Thyroid gland (tissue), 4 donors: ENCODE measurements at regions not wholly inside any gene's neighbourhood (a gene's known extent, or its start where the extent isn't known, plus 50 kb on each side); places are given as distances from the start of the nearest gene placed in this dataset.

ENCODE experiments used
- DNase-seq, 2 donors: peaks; one replicate each; pipeline ENCODE4 v3.0.0-alpha.2; 2019
- H3K27ac ChIP-seq, 3 donors: fragments of 200-600 bp; sonication (generic); 1 replicate in 2 of 3; 2 replicates in 1 of 3; pipeline ENCODE4 v1.5.1; 2016 to 2019; ENCODE audit warnings: mild to moderate bottlenecking in 1 of 3, moderate library complexity in 1 of 3
- H3K27me3 ChIP-seq: fragments of 200-600 bp; sonication (generic); one replicate; pipeline ENCODE4 v1.5.1; 2019
- H3K36me3 ChIP-seq, 2 donors: fragments of 200-600 bp; sonication (generic); one replicate each; pipeline ENCODE4 v1.5.1; 2016 to 2019
- H3K4me1 ChIP-seq, 2 donors: fragments of 200-600 bp; sonication (generic); one replicate each; pipeline ENCODE4 v1.5.1; 2017 to 2019
- H3K4me3 ChIP-seq, 3 donors: fragments of 200-600 bp; sonication (generic); replicated peaks in 1 of 3; 1 replicate in 2 of 3; 2 replicates in 1 of 3; pipeline ENCODE4 v1.5.1; 2016; ENCODE audit warnings: mild to moderate bottlenecking in 1 of 3
- H3K9me3 ChIP-seq: fragments of 200-600 bp; sonication (generic); one replicate; pipeline ENCODE4 v1.5.1; 2017
- POLR2A ChIP-seq, 2 donors: fragments of 450-650 bp; IDR thresholded peaks; one replicate each; pipeline ENCODE4 v1.6.1; 2017; ENCODE audit warnings: antibody characterized with exemption in 2 of 2, mild to moderate bottlenecking in 2 of 2, moderate library complexity in 1 of 2
- WGBS, 2 donors: methylation state at CpG; one replicate each; pipeline ENCODE4 v1.1.5; 2017; 5-methylcytosine and 5-hydroxymethylcytosine counted together
- intact Hi-C: fragments of 100-400 bp; cut with DNase I; formaldehyde crosslinking; loops from one replicate; pipeline ENCODE4 v1.15.1; 2023
- TF ChIP-seq, protein P1 (sequence below), 6 experiments: fragments of 200-600 bp in 3 of 6; fragments of 450-650 bp in 3 of 6; sonication (generic) in 3 of 6; IDR thresholded peaks; one replicate each; pipeline ENCODE4 v1.5.1; 2016 to 2019; ENCODE audit warnings: antibody characterized with exemption in 6 of 6, mild to moderate bottlenecking in 2 of 6, inconsistent platforms in 1 of 6, moderate library complexity in 1 of 6

DNA sequence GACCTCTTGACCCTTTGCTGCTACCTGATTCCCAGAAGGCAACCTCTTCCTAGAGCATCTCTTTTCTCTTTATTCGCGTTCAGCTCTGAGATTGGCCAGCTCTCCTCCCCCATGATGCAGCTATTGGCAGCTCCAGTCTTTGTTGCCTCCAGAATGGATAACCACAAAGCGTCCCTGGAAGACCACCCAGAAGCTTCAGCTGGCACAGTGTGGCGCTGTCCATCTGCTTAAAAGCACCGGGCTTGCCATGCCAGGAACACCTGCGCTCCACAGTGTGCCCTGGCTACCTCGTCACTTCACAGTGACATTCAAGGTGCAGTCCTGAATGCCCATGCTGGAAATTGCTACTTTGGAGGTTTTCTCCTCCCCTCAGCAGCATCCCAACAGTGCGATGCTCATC, 353.9 kb downstream of the LMO4 start:
- Histone ChIP-seq H3K9me3 (no peaks in the 10 kb centered on the region), H3K4me1 (no peaks in the 10 kb centered on the region), H3K27ac (no peak overlapping the region), H3K4me3 (no peak overlapping the region), H3K27me3 (no peaks in the 10 kb centered on the region), H3K36me3 (no peaks in the 10 kb centered on the region)
- 97% methylated on average over 8 of the region's 8 CpGs for WGBS, 2 donors
- TF ChIP-seq, protein P1, sequence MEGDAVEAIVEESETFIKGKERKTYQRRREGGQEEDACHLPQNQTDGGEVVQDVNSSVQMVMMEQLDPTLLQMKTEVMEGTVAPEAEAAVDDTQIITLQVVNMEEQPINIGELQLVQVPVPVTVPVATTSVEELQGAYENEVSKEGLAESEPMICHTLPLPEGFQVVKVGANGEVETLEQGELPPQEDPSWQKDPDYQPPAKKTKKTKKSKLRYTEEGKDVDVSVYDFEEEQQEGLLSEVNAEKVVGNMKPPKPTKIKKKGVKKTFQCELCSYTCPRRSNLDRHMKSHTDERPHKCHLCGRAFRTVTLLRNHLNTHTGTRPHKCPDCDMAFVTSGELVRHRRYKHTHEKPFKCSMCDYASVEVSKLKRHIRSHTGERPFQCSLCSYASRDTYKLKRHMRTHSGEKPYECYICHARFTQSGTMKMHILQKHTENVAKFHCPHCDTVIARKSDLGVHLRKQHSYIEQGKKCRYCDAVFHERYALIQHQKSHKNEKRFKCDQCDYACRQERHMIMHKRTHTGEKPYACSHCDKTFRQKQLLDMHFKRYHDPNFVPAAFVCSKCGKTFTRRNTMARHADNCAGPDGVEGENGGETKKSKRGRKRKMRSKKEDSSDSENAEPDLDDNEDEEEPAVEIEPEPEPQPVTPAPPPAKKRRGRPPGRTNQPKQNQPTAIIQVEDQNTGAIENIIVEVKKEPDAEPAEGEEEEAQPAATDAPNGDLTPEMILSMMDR (IDR thresholded peaks at IDR 0.05), result no peak
- TF ChIP-seq POLR2A (IDR thresholded peaks at IDR 0.05), result no peak
- intact Hi-C loops, result no loop called here
- DNase-seq, result no peak

DNA sequence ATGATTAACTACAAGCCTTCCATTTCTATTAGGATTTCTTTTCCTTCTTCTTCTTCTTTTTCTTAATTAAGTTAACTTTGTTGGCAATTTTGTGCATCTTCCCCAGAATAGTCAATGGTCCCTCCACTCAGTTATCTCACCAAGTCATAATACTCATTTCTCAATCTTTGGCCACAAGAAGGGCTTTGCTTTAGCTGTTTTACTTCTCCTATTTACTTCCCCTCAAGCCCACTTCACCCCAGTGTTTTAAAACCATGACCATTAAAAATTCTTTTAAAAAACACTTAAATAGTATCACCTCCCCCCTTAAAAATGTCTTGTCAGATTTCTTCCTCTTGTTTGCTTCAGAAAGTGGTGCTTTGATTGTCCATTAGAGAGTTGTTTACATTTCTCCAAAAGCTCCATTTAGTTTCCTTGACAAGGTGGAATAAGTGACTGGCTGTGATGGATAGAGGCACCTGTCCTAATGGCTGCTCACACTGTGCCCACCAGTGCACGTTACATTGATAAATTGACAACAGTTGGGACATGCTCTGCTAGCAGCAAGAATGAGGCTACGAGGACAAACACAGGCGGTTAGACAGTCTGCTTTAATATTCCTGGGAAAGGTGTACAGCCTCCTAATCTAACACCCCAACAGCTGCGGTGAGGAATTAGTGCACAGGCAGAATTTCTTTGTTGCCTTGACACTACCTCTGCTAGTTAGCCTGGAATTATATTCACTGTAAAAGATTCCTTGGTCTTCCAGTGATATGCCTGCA, 354.7 kb downstream of the LMO4 start:
- WGBS, 2 donors, result 84 to 91% methylated on average over 4 of the region's 4 CpGs
- intact Hi-C loops, result no loop called here
- Histone ChIP-seq H3K9me3 (no peaks in the 10 kb centered on the region), H3K27ac (no peak overlapping the region), H3K27me3 (no peaks in the 10 kb centered on the region), H3K4me1 (no peaks in the 10 kb centered on the region), H3K36me3 (no peaks in the 10 kb centered on the region), H3K4me3 (peak overlapping the region in 1 of 3 donors; percentile 24)
- no peak for DNase-seq
- TF ChIP-seq, protein P1 (IDR thresholded peaks at IDR 0.05), result no peak
- no peak for TF ChIP-seq POLR2A (IDR thresholded peaks at IDR 0.05)

DNA sequence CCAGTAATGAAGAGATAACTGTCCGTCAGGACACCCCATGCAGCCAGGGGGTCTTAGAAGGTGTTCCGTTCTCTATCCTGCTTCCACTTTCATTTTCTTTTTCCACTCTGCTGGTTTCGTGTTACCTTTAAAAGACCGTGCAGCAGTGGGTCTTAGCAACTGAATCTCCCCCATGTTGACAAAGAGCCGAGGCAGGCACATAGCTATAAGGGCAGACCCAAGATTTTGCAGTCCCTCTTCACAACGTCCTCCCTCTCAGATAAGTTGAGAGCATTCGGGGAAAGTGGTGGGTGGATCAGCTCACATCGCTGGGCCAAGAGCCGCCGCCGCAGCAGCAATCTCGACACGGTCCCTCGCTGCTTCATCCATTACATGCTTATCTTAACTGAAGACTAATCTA, 355.5 kb downstream of the LMO4 start:
- H3K9me3 ChIP-seq, result no peaks in the 10 kb centered on the region
- intact Hi-C loops, result no loop called here
- no peaks in the 10 kb centered on the region for H3K4me1 ChIP-seq
- H3K36me3 ChIP-seq, result no peaks in the 10 kb centered on the region
- TF ChIP-seq, protein P1 (IDR thresholded peaks at IDR 0.05), result no peak
- TF ChIP-seq POLR2A (IDR thresholded peaks at IDR 0.05), result no peak
- whole genome bisulfite sequencing, 2 donors, result 11 to 21% methylated on average over 14 of the region's 14 CpGs
- peak; percentile 16 to 31 for DNase-seq
- peak overlapping the region; percentile 24 to 57 (median 38) for H3K4me3 ChIP-seq
- H3K27me3 ChIP-seq, result no peaks in the 10 kb centered on the region
- peak overlapping the region in 2 of 3 donors; percentile 24 to 53 for H3K27ac ChIP-seq

DNA sequence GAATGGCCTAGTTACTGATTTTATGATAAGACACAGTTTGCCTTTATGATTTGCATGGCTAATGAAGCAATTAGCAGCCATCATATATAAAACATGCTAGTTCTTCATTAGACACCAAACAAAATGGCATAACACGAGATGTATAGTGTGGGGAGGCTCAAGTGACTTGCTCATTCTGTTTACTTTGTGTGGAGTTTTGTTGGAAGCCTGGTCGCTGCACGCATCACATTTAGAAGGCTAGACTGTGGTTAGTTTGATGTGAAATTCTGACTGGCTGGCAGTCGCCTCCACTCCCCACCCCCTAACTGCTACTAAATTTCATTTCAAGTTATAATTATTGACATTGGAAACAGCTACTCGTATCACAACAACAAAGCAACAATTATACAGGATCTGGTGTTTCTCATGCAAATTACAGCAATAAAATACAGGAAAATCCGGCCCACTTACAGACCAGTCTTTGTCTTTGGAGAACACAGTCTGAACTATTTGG, 356.1 kb downstream of the LMO4 start:
- TF ChIP-seq, protein P1 (IDR thresholded peaks at IDR 0.05), result no peak
- TF ChIP-seq POLR2A (IDR thresholded peaks at IDR 0.05), result no peak
- H3K27ac ChIP-seq, result no peak overlapping the region
- H3K4me3 ChIP-seq, result peak overlapping the region; percentile 24 to 57 (median 38)
- no peaks in the 10 kb centered on the region for H3K36me3 ChIP-seq
- intact Hi-C loops, result no loop called here
- H3K4me1 ChIP-seq, result no peaks in the 10 kb centered on the region
- H3K9me3 ChIP-seq, result no peaks in the 10 kb centered on the region
- no peaks in the 10 kb centered on the region for H3K27me3 ChIP-seq
- DNase-seq, result peak in 1 of 2 donors; percentile 6
- 53 to 71% methylated on average over 6 of the region's 6 CpGs for WGBS, 2 donors
